WERI-Rb-1 (cell line): ENCODE measurements at regions not wholly inside any gene's neighbourhood (a gene's known extent, or its start where the extent isn't known, plus 50 kb on each side); places are given as distances from the start of the nearest gene placed in this dataset.

ENCODE experiments used
- DNase-seq: peaks from one replicate; pipeline ENCODE4 v3.0.0-alpha.2; 2020
- H3K27ac ChIP-seq: fragments of 250-450 bp; sonication (Bioruptor Pico); 2 replicates; pipeline ENCODE4 v1.5.1; 2020; ENCODE audit warnings: mild to moderate bottlenecking, moderate library complexity
- H3K27me3 ChIP-seq: fragments of 250-450 bp; sonication (Bioruptor Pico); 2 replicates; pipeline ENCODE4 v1.5.1; 2021; ENCODE audit warnings: mild to moderate bottlenecking, low read depth, moderate library complexity; ENCODE audit not compliant: insufficient read depth, severe bottlenecking
- H3K36me3 ChIP-seq: fragments of 250-450 bp; sonication (Bioruptor Pico); 2 replicates; pipeline ENCODE4 v1.5.1; 2020; ENCODE audit warnings: mild to moderate bottlenecking, moderate library complexity
- H3K4me3 ChIP-seq: 2 replicates; pipeline ENCODE4 v1.5.1; 2011; ENCODE audit warnings: low read depth, mild to moderate bottlenecking, control low read depth, low read length
- H3K9me3 ChIP-seq: fragments of 250-450 bp; sonication (Bioruptor Pico); 2 replicates; pipeline ENCODE4 v1.5.1; 2021; ENCODE audit warnings: mild to moderate bottlenecking, moderate library complexity; ENCODE audit not compliant: severe bottlenecking
- CTCF ChIP-seq: IDR thresholded peaks from 2 replicates; pipeline ENCODE4 v1.5.1; 2011; ENCODE audit warnings: low read depth, mild to moderate bottlenecking, control low read depth, inconsistent platforms, low read length

GRCh38 chr14:37650356-37651037 is 55.1 kb downstream of the TTC6 start:
- DNase-seq = no peak
- H3K4me3 ChIP-seq = no peak overlapping the region
- peaks cover 18% of the 10 kb centered on the region for H3K27me3 ChIP-seq
- no peak for TF ChIP-seq CTCF
- H3K27ac ChIP-seq = no peak overlapping the region
- H3K9me3 ChIP-seq = no peaks in the 10 kb centered on the region
- H3K36me3 ChIP-seq = no peaks in the 10 kb centered on the region

GRCh38 chr14:37652042-37652441 is 56.6 kb downstream of the TTC6 start:
- H3K27me3 ChIP-seq = peaks cover 11% of the 10 kb centered on the region
- no peaks in the 10 kb centered on the region for H3K9me3 ChIP-seq
- no peak overlapping the region for H3K4me3 ChIP-seq
- DNase-seq = no peak
- no peak overlapping the region for H3K27ac ChIP-seq
- H3K36me3 ChIP-seq = no peaks in the 10 kb centered on the region
- no peak for TF ChIP-seq CTCF

GRCh38 chr14:37655418-37655817 is 60.0 kb downstream of the TTC6 start:
- Histone ChIP-seq H3K27ac (no peak overlapping the region), H3K27me3 (peaks cover 5% of the 10 kb centered on the region), H3K4me3 (no peak overlapping the region), H3K36me3 (no peaks in the 10 kb centered on the region), H3K9me3 (peaks cover 2% of the 10 kb centered on the region)
- no peak for DNase-seq
- TF ChIP-seq CTCF = no peak

- Histone ChIP-seq H3K4me3 (no peak overlapping the region), H3K27ac (no peak overlapping the region), H3K36me3 (no peaks in the 10 kb centered on the region), H3K27me3 (peaks cover 2% of the 10 kb centered on the region), H3K9me3 (peaks cover 2% of the 10 kb centered on the region)
- TF ChIP-seq CTCF = no peak
- no peak for DNase-seq
Observed at GRCh38 chr14:37658156-37658555, 62.7 kb downstream of the TTC6 start.

GRCh38 chr14:37663498-37663897 is 68.1 kb downstream of the TTC6 start:
- DNase-seq = no peak
- no peak for TF ChIP-seq CTCF
- Histone ChIP-seq H3K27me3 (peaks cover 9% of the 10 kb centered on the region), H3K36me3 (no peaks in the 10 kb centered on the region), H3K4me3 (no peak overlapping the region), H3K27ac (no peak overlapping the region), H3K9me3 (peaks cover 2% of the 10 kb centered on the region)

- Histone ChIP-seq H3K27ac (no peak overlapping the region), H3K27me3 (peaks cover 9% of the 10 kb centered on the region), H3K9me3 (no peaks in the 10 kb centered on the region), H3K36me3 (no peaks in the 10 kb centered on the region), H3K4me3 (no peak overlapping the region)
- no peak for DNase-seq
- TF ChIP-seq CTCF = no peak
Observed at GRCh38 chr14:37665479-37665878, 70.0 kb downstream of the TTC6 start.
